ENCODE measurements at regions not wholly inside any gene's neighbourhood (a gene's known extent, or its start where the extent isn't known, plus 50 kb on each side); places are given as distances from the start of the nearest gene placed in this dataset.
"Not testable (repeated sequence)": the region's sequence is repeated elsewhere in the genome, so short reads cannot be mapped to it uniquely, and the experiment has no call there.

DNA sequence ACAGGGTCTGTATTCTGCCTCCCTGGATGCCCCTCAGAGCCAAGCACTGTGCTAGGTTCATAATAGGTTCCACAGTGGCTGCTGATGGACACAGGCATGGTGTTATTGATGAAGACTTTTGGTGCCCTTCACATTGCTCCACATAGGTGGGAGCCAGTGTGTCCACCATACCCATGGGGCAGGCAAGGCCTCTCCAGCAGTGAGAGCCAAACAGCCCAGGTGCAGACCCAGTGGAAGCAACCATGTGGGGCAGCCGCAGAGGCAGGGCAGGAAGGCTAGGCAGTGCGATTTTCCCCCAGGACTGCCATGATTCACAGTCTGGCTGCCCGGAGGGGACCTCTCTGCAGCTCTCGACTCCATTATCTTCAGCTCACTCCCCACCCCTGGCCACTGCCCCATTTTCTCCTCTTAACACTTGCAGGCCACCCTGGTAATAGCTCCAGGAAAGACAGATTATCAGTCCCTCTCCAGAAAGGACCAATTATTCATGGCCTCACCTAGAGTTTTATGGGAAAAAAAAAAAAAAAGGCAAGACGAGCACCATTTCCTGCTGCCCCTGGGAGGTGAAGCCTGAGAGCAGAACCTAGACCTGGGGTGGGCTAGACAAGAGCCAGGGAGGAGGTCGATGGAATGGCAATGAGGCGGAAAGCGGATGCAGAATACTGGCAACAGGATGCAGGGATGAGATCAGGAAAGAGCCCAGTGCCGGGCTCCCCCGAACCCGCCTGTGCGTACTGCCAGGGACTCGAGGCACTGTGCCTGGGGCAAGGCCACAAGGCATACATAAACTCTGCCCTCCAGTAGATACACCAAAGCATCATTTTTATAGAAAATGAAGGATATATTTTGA, 343.0 kb upstream of the NCAM1 start:
- no peak for DNase-seq (ENCODE audit: low read depth)

DNA sequence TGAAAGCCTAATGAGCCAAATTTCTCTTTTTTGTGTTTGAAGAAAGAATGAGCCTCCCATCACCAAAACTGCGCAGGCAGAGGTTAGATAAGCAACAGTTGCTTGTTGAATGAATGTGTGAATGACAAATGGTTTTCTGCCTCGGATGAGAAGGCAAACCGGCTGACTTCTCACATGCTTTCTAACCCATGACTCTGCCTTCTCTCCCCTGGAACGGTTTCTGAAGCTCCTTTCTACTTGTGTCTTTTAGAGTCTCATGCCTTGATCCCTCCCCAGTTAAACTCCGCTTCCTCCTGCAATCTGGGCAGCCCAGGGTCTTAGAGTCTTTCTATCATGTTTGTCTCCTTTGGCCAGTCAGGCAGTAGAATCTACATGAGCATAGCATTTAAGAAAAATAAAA, 342.1 kb upstream of the NCAM1 start:
- no peak for DNase-seq (ENCODE audit: low read depth)

DNA sequence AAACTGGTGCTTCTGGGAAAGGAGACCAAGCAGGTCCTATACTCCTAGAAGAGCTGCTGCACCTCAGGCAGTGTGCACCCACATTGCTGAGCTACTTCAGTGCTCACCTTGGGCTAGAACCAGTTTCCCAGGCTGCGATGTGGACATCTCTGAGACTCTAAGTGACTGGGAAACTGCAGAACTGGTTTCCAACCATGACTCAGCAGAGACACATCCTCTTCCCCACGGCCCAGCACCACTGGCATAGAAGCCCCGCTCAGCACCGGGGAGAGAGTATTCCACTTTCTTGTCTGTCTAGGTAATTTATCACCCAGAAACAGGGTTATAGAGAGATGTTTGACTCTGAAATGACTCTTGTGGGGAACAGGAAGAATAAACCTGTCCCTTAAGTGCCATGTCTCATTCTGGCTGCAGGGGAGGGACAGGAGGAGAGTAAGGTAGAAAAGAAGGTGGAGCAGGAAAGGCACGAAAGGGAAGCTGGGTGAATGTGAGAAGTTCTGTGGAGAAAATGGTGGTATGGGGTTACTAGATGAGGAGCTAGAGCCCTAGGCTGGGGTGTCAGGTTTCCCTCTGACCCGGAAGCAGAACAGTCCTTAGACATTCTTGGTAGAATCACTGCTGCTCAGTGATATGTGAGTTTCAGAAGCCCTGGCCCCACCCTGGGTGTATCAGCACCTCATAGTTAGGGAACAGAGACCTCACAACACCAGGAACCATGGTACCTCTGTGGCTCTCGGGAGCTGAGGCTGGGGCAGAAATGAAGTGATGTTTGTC, 340.4 kb upstream of the NCAM1 start:
- no peak for DNase-seq (ENCODE audit: low read depth)

DNA sequence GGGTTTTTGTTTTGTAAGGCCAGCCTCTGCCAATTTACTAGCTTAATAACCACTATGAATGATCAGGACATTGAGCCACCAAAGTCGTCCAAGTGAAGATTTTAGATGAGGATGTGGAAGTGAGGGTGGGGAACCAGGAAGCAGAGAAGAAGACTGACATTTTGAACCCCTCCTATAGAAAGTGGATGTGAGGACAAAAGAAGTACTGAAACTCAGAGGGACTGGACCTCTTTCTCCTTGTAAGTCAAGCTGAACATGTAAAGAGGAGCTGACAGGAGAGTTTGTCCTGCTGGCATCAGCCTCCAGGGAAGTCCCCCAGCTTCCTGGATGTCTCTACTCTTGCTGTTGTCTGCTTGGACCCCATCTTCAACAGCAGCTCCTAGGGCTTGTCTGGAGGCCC, 338.2 kb upstream of the NCAM1 start:
- DNase-seq (ENCODE audit: low read depth) = no peak

DNA sequence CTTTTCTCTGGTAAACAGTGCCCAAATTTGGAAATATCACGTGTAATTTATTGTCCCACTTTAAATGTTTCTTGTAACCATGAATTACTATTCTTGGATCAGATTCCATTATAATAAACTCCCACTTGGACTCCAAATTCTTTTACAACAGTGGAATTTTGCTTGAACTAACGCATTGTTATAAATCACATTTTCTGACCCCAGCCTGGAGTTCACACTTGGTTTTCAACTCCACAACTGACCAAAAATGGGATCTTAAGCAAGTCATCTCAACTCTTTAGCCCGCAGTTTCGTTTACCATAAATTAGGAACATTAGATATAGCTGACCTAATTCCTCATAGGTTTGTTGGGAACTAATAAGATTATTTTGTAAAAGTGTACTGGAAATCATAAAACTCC, 336.8 kb upstream of the NCAM1 start:
- DNase-seq (ENCODE audit: low read depth) = no peak

DNA sequence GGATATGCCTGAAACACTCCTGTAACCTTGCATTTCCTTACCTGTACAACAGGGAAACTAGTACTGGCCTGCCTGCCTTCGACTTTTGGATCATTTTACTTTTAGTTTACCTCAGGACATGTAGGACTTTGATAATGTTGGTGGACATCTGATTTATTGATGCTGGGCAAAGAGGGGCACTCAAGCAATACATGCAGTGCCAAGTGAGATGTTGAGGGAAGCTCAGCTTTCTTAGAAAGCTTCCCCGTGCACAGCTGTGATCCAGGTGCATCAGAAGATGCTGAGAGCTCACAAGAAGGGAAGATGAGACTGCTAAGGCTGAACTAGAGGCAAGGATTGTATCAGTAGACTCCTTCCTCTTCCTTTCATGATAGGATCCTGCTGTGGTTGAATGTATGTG, 336.2 kb upstream of the NCAM1 start:
- DNase-seq (ENCODE audit: low read depth) = not testable (repeated sequence)

DNA sequence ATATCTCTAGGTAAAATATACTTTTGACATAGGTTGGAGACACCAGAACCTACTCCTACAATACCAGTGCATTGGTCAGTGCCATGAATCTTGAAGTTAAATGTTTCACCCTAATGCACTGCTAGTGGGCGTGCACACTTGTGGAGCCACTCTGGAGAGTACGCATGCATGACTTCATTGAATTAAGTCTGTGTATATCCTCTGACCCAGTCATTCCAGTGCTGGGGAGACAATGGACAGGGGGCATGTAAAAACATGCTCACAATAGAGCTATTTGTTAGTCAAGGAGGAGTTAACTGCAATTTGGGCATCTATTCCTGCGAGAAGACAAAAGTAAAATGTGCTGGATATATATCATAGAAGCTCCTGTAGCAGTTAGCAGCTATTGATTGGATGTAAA, 335.4 kb upstream of the NCAM1 start:
- no peak for DNase-seq (ENCODE audit: low read depth)

DNA sequence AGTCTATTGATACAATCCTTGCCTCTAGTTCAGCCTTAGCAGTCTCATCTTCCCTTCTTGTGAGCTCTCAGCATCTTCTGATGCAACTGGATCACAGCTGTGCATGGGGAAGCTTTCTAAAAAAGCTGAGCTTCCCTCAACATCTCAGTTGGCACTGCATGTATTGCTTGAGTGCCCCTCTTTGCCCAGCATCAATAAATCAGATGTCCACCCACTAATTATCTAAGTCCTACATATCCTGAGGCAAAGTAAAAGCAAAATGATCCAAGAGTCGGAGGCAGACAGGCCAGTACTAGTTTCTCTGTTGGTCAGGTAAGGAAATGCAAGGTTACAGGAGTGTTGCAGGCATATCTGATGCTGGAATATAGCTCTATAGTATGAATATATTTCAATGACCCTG, 334.5 kb upstream of the NCAM1 start:
- no peak for DNase-seq (ENCODE audit: low read depth)

DNA sequence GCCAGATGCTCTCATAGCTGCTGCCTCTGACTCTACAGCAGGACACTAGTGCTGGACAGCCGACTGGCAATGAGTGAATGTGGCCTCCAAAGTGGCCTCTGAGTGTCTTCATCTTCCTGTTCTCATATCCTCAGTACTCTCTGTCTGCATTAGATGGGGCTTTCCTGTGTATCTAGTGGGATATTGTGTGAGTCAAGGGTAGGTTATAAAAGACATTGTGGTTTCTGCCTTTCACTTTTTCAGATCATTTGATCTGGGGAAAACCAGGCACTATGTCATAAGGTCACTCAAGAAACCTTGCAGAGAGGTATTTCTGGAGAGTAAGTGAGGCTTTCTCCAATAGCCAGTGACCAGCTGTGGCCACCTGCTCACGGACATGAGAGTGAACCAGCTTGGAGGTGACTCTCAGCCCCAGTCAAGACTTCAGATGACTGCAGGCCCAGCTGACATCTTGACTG, 333.6 kb upstream of the NCAM1 start:
- no peak for DNase-seq (ENCODE audit: low read depth)

DNA sequence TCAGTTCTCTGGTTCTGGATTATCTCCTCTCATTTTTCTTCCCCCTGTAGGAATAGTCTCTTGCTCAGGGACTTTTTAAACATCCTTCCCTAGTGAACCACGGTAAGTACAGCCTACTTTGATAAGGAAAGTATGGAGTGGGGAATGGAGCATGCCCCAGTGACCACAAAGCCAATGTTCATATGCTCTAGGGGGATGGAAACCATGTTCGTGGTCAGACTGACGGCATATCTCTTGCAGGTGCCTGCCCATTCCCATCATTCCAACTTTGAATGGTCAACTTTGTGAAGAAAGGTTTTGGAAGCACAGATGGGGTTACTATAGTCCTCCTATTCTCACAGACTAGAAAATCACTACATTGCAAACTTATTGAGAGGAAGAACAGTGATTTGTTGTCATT, 332.5 kb upstream of the NCAM1 start:
- no peak for DNase-seq (ENCODE audit: low read depth)

DNA sequence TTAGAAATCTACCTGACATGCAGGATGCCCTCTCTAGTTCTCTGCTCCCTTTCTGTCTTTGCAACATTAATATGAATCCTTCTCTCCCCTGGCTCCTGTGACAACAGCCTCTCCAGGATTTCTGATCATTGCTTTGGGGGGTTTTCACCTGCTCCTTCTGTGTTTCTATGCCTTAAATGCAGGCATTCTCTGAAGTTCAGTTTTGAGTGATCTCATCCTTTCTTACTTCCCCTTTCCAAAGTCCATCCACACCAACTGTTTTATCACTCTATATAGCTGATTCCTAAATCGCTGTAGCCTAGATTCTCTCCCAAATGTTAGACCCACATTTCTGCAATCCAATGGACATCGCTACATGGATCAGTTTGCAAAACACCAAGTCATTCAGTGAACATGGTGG, 330.7 kb upstream of the NCAM1 start:
- no peak for DNase-seq (ENCODE audit: low read depth)

DNA sequence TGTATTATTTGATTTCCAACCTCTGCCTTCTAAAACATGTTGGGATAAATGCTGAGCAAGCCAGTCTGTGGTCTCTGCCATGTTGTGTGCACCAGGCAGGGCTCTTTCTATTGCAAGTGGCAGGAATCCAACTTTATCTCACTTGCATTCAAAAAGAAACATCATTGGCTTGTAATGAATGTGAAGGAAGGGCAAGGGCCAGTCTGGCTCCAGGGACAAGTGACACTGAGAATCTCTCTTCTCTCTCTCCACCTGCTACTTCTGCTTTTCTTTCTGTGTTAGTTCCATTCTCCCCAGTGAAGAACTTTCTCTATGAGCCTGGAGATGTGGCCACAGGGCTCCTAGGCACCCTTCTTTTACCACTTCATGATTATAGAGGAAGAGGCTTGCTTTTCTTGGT, 329.9 kb upstream of the NCAM1 start:
- no peak for DNase-seq (ENCODE audit: low read depth)

DNA sequence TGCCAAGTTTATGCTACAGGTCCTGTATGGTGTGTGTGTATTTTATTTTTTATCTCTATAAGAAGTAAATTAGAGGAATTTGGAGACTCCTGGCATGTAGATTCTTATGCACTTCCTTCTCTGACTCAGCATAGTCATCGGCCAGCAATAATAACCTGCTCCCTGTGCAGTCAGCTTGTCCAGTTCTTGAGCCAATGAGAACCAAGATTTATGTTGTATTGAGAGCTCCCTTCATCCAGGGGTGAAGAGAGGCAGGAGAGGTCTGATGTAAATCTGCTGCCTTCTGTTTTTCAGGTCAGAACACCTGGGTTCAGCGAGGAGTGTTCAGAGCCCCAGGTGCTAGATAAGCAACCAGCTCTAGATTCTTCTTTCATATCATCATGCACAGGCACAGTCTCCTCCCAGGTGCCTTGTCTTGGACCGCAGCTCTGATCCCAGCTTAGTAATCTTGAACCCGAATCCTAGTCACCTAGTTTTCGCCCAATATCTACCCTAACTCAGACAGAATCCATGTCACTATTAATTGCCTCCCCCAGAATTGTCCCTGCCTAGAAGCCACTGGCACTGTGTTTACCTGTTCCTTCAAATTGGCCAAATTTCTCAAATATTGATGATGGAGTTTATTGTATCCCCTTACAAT, 328.2 kb upstream of the NCAM1 start:
- DNase-seq (ENCODE audit: low read depth) = no peak

DNA sequence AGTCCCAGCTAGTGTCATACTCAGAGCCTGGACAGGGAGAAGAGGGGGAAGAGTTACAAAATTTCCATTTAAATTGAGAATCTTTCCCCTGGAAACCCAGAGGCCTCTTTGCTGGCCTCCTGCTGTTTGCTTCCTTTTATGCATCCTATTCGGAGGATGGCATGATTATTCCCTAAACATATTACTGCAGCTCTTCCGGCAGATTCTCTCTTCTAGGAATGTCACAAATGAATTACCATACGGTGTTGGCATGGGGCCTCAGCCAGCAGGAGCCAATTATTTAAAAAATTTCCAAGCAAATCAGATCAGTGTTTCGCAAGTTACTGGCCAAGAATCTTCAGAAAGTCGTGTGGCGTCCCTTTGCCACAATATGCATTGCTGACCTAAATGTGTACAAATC, 326.7 kb upstream of the NCAM1 start:
- DNase-seq (ENCODE audit: low read depth) = no peak

DNA sequence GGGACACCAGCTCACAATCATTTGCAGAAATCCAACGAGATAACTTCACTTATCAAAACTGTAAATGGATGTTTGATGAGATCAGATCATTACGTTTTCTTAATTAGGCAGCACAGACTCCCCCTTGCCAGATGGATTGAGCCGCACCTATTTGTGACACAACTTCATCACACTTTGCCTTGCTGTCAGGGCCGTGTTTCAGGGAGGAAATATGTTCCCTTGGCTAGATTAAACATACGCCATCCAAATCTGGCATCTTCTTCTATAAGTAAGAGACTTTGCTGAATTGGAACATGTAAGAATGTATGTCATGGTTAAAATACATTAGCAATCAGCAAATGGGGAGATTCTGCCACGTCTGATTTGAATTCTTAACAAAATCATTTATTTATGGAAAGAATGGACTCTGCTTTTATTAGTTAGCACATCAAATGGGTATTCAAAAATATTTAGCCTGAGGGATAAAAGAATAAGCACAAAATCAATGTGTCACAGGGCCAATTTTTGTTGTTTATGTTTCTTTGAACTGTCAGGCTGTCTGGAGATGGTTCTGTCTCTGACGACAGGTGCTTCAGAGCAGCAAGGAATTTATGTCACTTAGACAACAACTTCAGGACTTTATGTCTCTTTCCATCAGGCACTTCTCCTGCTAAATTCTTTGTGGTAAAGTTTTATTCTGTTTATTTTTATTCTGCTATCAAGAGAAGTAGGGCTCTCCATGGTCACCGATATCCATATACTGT, 326.1 kb upstream of the NCAM1 start:
- DNase-seq (ENCODE audit: low read depth) = no peak

DNA sequence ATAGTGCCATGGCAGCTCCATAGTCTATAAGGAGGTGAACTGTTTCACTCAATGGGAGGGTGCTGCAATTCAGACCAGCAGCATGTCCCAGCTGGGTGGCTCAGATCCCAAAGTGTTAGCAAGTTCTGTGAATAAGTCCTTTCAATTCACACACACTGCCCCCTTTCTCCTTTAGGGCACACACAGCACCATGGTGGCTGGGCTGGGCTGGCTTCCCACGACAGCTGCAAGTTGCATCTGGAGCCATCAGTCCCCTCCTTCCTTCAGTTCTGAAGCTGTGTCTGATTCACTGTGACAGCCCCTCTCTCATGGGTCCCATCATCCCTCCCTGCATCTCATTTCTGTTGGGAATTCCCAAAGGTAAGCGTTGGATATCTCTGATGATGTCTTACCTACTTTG, 324.1 kb upstream of the NCAM1 start:
- no peak for DNase-seq (ENCODE audit: low read depth)

DNA sequence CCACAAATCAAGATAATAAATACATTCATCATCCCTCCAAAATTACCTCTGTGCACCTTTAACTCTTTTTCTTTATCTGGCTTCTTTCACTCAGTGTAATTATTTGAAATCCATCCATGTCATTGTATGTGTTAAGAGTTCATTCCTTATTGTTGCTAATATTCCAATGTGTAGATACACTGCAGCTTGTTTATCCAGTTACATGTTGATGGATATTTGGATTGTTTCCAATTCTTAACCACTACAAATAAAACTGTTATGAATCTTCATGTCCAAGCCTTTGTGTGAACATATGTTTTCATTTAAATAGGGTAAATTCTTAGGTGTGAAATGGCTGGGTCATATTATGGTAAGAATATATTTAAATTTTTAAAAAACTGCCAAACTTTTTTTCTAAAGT, 323.3 kb upstream of the NCAM1 start:
- DNase-seq (ENCODE audit: low read depth) = no peak

DNA sequence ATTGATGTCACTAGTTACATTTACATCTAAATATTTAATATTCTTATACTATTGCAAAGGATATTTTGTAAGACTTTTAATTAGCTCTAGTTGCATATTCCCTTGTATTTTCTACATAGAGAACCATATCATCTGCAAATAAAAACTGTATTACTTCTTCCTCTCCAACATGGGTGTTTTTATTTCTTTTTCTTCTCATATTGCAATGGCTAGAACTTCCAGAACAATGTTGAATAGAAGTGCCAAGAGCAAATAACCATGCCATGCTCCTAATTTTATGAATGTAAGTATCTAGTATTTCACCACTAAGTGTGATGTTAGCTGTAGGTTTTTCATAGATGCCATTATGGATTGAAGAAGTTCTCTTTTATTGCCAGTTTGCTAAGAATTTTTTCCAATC, 321.8 kb upstream of the NCAM1 start:
- no peak for DNase-seq (ENCODE audit: low read depth)

DNA sequence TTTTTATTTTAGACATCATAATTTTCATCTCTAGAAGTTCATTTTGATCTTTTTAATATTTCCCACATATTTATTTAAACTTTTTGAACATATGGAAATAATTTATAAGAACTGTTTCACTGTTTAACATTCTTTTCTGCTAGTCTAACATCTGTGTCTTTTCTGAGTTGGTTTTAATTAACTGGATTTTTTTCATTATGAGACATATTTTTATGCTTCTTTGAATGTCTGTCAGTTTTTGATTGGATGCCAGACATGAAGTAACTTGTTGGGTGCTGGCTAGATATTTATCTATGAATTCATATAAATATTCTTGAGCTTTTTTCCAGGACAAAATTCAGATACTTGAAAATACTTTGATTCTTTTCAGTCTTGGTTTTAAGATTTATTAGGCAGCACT, 317.8 kb upstream of the NCAM1 start:
- no peak for DNase-seq (ENCODE audit: low read depth)

DNA sequence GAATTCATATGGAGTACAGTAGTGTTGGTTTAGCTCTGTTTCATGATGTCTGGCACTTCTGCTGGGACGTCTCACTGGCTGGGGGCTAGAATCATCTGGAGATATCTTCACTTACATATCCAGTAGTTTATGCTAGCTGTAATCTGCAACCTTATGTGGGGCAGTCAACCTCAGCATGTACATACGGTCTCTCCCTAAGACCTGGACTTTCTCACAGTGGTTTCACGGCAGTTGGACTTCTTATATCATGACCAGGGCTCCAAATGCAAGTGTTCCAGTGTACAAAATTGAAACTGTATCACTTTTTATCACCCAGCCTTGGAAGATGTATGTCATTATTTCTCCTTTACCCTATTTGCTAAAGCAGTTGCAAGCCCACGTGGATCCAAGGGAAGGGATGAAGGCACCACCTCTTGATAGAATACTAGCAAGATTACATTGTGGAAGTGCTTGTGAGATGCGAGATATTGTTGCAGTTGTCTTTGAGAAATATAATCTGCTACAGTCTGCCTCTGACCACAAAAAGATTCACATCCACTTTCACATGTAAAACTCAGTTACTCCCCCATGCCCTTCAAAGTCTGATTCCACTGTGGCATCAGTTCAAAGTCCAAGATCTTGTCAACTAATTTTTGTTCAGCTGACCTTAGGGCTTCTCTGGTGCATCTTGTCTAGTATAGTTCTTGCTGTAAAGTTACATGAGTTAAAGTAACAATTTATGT, 316.6 kb upstream of the NCAM1 start:
- no peak for DNase-seq (ENCODE audit: low read depth)

DNA sequence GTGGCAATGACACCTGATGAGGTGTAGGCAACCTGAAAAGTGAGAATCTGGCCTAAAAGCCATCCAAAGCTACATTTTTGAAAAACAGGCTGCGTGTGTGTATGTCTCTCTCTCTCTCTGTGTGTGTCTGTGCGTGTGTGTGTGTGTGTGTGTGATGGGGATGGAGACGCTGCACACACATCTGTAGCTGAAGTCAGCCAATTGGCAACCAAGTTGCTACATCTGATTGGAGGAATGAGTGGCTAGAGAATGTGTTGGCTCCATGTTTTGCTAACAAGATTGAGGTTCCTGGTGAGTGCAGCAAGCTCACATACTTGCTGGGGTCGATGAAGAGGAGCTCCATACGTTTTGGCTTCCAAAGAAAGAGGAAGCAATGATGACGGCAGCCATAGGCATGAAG, 311.4 kb upstream of the NCAM1 start:
- DNase-seq (ENCODE audit: low read depth) = no peak

DNA sequence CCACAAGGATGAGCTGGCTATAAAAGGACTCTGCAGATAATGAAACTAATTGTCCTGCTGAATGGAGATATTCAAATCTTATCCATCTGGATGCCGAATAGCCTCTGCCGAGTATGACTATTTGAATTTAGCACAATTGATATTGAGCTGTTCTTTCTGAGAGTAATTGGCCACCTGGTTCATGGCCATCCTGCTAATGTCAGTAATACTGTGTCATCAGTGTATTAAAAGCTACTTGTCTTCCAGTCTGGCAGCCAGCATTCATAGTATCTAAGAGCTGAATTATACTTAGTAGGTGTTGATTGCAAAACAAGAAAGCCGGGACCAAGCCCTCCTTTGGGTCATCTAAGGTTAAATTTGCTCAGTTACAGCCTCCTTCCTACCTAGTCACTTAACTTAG, 310.7 kb upstream of the NCAM1 start:
- DNase-seq (ENCODE audit: low read depth) = no peak

All from fibroblast of the conjunctiva (primary cell).